GM18867 (cell line): ENCODE measurements at regions not wholly inside any gene's neighbourhood (a gene's known extent, or its start where the extent isn't known, plus 50 kb on each side); places are given as distances from the start of the nearest gene placed in this dataset.
"Not testable (repeated sequence)": the region's sequence is repeated elsewhere in the genome, so short reads cannot be mapped to it uniquely, and the experiment has no call there.

Experiments
- ATAC-seq: cut with Tn5 transposase; IDR thresholded peaks from one replicate; pipeline ENCODE4 v1.9.1; 2021; ENCODE audit warnings: mild to moderate bottlenecking, moderate library complexity; ENCODE audit not compliant: unreplicated experiment

DNA sequence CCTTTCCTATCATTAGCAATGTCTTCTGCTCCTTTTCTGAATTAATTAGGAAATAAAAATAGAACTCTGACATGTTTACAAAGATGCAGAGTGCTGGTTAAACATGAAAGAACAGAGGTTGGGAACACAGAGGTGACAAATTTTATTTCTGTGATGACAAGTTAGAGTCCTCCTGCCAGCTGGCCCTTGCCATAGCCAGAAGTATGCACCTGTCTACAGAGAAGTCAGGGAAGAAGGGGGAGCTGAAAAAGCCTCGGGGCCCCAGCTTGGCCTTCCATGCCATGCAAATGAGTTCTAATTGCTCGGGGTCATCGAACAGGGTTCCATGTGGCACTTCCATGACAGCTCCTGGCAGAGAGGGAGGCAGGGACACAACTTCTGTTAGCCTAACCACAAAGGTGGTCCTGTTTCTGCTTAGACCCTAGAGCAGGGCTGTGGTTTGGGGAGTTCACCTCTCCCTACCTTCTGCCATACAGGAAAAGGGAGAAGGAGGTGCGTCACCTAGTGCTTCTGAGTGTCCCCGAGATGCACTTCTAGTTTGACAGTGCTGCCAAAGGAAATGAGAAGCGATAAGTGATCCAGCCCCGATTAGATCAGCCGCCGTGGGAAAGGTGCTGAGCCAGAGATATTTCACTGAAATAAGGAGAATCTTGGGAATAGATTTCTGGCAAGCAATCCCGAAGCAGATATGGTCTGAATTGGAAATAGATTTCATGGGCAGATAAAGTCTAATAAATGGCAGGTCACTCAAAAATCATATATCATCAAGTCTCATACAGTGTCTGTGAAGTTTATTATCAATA lies 155.8 kb upstream of the FOXN3 start:
- no peak for ATAC-seq

DNA sequence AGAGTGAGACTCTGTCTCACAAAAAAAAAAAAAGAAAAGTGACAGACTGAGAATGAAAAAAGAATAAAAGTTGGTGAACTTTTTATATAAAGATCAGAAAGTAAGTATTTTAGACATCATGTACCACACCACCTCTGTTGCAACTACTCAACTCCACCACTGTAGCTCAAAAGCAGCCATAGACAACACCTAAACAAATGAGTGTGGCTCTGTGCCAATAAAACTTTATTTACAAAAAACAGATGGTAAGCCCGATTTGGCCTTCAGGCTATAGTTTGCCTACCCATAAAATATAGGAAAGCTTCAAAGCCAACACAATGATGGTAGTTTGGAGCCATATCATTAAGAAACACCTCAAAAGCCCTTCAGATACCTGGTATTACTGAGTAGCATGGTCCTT lies 154.5 kb upstream of the FOXN3 start:
- ATAC-seq: no peak

DNA sequence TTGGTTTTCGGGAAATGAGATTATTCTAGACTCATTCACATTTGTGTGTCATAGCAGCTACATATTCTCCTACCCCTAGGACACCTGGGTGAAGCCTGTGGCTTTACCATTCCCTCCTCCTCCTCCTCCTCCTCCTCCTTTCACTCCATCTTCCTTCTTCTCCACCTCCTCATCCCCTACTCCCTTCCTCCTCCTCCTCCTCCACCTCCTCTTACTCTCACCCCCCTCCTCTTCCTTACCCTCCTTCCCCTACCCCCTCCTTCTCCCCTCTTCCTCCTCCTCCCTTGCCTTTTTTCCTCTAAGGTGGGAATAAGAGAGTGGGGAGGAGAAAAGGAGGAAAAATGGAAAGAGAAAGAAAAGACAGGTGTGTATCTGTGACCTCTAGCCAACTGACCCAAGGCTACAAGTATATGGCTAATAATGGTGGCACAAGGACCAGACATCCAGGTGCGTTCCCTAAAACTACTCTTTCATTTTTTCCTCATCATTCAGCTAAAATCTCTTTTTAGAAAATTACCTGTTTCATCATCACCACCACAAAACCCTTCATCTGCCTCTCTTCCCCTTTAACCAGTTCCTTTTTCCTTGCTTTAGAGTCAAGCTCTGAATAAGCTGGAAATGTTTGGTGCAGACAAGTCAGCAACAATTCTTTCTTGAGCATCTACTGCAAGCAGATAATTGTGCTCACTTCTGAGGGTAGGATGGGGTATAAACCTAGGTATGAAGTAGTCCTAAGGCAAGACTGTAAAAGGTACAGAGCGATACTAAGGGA lies 149.8 kb upstream of the FOXN3 start:
- no peak for ATAC-seq

GRCh38 chr14:89566180-89566579 lies 149.1 kb upstream of the FOXN3 start:
- no peak for ATAC-seq

- no peak for ATAC-seq
Measured at GRCh38 chr14:89565607-89566006, 148.6 kb upstream of the FOXN3 start.

- ATAC-seq: no peak
Measured at GRCh38 chr14:89564989-89565388, 148.0 kb upstream of the FOXN3 start.

DNA sequence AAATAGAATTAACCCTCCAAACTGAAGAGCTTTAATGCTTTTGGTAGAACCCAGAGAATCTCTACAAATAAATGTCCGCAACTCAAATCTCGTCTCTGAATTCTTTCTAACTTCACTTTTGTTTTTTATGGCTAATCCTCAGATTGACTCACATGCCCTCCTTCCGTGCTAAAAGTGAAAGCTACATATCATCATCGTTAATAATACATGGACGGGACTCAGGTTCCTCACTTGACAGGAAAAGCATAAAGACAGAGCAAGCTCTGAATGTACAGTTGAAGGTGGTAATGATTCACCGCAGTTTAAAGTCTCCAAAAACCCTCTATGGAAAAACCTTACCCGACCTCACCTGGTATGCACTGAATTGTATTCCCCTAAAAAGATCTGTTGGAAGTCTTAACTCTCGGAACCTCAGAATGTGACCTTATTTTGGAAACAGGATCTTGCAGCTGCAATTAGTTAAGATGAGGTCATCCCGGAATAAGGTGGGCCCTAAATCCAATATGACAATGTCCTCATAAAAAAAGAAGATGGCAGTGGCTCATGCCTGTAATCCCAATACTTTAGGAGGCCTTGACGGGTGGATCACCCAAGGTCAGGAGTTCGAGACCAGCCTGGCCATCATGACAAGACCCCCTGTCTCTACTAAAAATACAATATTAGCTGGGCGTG lies 147.4 kb upstream of the FOXN3 start:
- no peak for ATAC-seq

- ATAC-seq: no peak
Measured at GRCh38 chr14:89563471-89563870, 146.4 kb upstream of the FOXN3 start.

GRCh38 chr14:89551955-89552354 lies 134.9 kb upstream of the FOXN3 start:
- ATAC-seq: no peak

- ATAC-seq: no peak
Measured at GRCh38 chr14:89551432-89551831, 134.4 kb upstream of the FOXN3 start.

DNA sequence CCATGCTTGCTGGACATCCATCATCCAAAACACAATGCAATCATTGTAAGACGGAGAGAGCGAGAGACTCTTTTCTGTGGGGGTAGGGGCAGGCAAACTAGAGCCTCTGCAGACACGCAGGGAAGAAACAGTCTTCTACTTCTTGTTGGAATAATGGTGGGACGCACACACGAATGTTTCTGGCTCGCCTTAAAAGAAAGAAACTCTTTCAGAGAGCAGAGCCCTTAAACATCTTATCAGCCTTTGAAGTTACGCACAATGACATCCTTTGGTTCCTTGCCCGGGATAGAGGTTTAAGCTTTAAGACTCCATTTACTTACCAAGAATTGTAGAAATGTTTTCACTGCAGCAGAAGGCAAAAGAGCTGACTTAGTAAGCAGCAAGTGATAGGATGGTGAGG lies 133.8 kb upstream of the FOXN3 start:
- ATAC-seq: no peak

- no peak for ATAC-seq
Measured at GRCh38 chr14:89549381-89550125, 132.5 kb upstream of the FOXN3 start.

DNA sequence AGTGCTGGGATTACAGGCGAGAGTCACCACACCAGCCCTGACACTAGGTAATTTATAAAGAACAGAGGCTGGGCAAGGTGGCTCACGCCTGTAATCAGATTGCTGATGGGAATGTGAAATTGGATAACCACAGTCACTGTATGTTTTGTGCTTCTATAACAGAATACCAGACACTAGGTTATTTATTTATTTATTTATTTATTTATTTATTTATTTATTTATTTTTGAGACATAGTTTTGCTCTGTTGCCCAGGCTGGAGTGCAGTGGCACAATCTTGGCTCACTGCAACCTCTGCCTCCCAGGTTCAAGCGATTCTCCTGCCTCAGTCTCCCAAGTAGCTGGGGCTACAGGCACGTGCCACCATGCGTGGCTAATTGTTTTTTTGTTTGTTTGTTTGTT lies 130.0 kb upstream of the FOXN3 start:
- not testable (repeated sequence) for ATAC-seq

- no peak for ATAC-seq
Measured at GRCh38 chr14:89544636-89545301, 127.7 kb upstream of the FOXN3 start.

DNA sequence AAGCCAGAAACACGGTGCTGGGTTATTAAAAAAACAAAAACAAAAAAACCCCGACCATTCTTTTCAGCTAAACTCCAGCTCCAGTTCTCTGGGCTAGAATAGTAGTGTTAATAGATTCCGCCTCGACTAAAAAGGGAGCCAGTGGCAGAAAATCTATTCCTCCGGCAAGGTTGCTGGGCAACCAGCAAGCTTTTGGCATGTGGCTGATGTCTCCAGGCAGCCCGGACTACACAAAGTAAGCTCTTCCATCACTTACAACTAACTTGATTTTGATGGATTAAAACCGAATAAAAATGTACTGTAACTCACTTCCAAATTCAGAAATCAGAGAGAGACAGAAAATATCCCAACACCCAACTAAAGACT lies 126.4 kb upstream of the FOXN3 start:
- ATAC-seq: no peak

DNA sequence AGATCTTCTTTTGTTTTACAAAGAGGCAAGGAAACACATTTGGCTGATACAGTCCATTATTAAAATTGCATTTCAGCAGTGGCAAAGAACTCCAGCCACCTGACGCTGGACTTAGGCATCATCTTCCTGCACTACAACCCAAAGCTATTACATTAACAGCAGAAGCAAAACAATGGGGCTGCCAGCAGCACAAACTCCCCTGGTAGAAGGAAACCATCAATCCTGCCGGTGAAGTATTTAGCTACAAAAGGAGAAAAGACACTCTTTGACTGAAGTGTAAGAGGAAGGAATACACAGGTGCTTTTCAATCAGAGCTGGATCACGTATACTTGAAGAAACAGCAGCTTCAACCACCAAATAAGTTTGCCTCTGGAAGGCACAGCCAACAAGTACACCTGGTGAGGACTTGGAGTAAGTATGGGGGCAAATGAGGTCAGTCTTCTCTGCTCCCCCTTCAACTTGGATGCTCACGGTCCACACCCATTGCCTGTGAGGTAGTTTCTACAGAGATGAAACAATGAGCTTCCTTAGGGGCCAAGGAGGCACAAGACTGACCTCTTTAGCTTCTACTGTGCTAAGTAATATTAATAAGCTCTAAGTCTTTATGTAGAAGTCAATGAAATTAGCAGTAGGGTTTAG lies 125.9 kb upstream of the FOXN3 start:
- ATAC-seq: no peak

DNA sequence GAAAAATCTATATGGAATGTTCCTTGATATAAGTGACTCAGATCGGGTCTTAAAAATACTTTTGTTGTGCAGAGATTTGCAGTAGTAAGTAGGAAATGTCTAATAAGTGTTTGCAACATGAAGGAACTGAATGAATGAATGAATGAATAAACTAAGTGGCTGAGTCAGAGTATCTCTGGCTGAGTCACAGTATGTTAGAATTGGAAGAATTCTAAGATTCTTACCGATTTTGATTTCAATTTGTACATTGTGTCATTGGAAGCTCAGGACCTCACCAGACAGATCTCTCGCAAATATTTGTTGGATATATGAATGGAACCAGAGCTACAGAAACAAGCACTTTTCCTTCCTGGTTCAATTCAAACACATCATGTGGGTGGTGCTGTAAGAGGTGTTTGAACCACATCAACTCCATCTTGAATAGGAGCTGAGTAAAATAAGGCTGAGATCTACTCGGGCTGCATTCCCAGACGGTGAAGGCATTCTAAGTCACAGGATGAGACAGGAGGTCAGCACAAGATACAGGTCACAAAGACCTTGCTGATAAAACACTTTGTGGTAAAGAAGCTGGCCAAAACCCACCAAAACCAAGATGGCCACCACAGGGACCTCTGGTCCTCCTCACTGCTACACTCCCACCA lies 123.9 kb upstream of the FOXN3 start:
- no peak for ATAC-seq

GRCh38 chr14:89540009-89540829 lies 123.2 kb upstream of the FOXN3 start:
- no peak for ATAC-seq

GRCh38 chr14:89537911-89538310 lies 120.9 kb upstream of the FOXN3 start:
- no peak for ATAC-seq
